Vagina (tissue), 2 donors: ENCODE measurements at regions not wholly inside any gene's neighbourhood (a gene's known extent, or its start where the extent isn't known, plus 50 kb on each side); places are given as distances from the start of the nearest gene placed in this dataset.

Source experiments
- DNase-seq, 2 donors: peaks; one replicate each; pipeline ENCODE4 v3.0.0-alpha.2; 2017; ENCODE audit errors: extremely low spot score in 2 of 2
- H3K27ac ChIP-seq: fragments of 200-600 bp; sonication (generic); one replicate; pipeline ENCODE4 v1.5.1; 2019
- H3K27me3 ChIP-seq: fragments of 200-600 bp; sonication (generic); one replicate; pipeline ENCODE4 v1.5.1; 2019
- H3K36me3 ChIP-seq, 2 donors: fragments of 200-600 bp; sonication (generic); one replicate each; pipeline ENCODE4 v1.5.1; 2017 to 2019
- H3K4me1 ChIP-seq: fragments of 200-600 bp; sonication (generic); one replicate; pipeline ENCODE4 v1.5.1; 2019
- H3K4me3 ChIP-seq, 2 donors: fragments of 200-600 bp; sonication (generic); 1 replicate in 1 of 2; 2 replicates in 1 of 2; pipeline ENCODE4 v1.5.1; 2016 to 2019
- H3K9me3 ChIP-seq: fragments of 200-600 bp; sonication (generic); one replicate; pipeline ENCODE4 v1.5.1; 2019
- CTCF ChIP-seq, 3 experiments: fragments of 450-650 bp in 2 of 3; fragments of 200-600 bp in 1 of 3; sonication (generic) in 1 of 3; IDR thresholded peaks; one replicate each; pipeline ENCODE4 v1.5.1; 2017 to 2019; ENCODE audit warnings: antibody characterized with exemption in 3 of 3, mild to moderate bottlenecking in 2 of 3, moderate library complexity in 2 of 3
- POLR2A ChIP-seq, 2 donors: fragments of 450-650 bp; IDR thresholded peaks; one replicate each; pipeline ENCODE4 v1.6.1; 2017; ENCODE audit warnings: antibody characterized with exemption in 2 of 2, mild to moderate bottlenecking in 2 of 2, moderate library complexity in 2 of 2
- POLR2AphosphoS5 ChIP-seq, 2 donors: sonication (generic); formaldehyde crosslinking; IDR thresholded peaks; one replicate each; pipeline ENCODE4 v1.9.0; 2017; ENCODE audit warnings: antibody characterized with exemption in 2 of 2, mild to moderate bottlenecking in 2 of 2, low read depth in 1 of 2; ENCODE audit not compliant: insufficient read depth in 1 of 2
- intact Hi-C: fragments of 100-400 bp; cut with DNase I; formaldehyde crosslinking; loops from one replicate; pipeline ENCODE4 v1.15.1; 2023

- no peaks in the 10 kb centered on the region for H3K9me3 ChIP-seq
- H3K27ac ChIP-seq, result no peak overlapping the region
- TF ChIP-seq POLR2A (IDR thresholded peaks at IDR 0.05), result no peak
- TF ChIP-seq POLR2AphosphoS5 (IDR thresholded peaks at IDR 0.05; ENCODE audit: insufficient read depth in 1 of 2, low read depth in 1 of 2), result no peak
- no peak for TF ChIP-seq CTCF (IDR thresholded peaks at IDR 0.05)
- DNase-seq, result no peak
- no peaks in the 10 kb centered on the region for H3K27me3 ChIP-seq
- H3K4me3 ChIP-seq, result no peak overlapping the region
- intact Hi-C loops, result no loop called here
- H3K36me3 ChIP-seq, result no peaks in the 10 kb centered on the region
- H3K4me1 ChIP-seq, result no peaks in the 10 kb centered on the region
Observed at GRCh38 chr14:101634202-101634849, 73.0 kb downstream of the DIO3 start.

- TF ChIP-seq POLR2AphosphoS5 (IDR thresholded peaks at IDR 0.05; ENCODE audit: insufficient read depth in 1 of 2, low read depth in 1 of 2) (no peak), POLR2A (IDR thresholded peaks at IDR 0.05) (no peak), CTCF (IDR thresholded peaks at IDR 0.05) (no peak)
- Histone ChIP-seq H3K36me3 (no peaks in the 10 kb centered on the region), H3K27me3 (no peaks in the 10 kb centered on the region), H3K4me1 (no peaks in the 10 kb centered on the region), H3K9me3 (no peaks in the 10 kb centered on the region), H3K4me3 (no peak overlapping the region), H3K27ac (no peak overlapping the region)
- intact Hi-C loops, result no loop called here
- no peak for DNase-seq
Observed at GRCh38 chr14:101634850-101635748, 73.8 kb downstream of the DIO3 start.

GRCh38 chr14:101635749-101636560 is 74.7 kb downstream of the DIO3 start:
- no peaks in the 10 kb centered on the region for H3K36me3 ChIP-seq
- no peak overlapping the region for H3K27ac ChIP-seq
- TF ChIP-seq POLR2AphosphoS5 (IDR thresholded peaks at IDR 0.05; ENCODE audit: insufficient read depth in 1 of 2, low read depth in 1 of 2) (no peak), POLR2A (IDR thresholded peaks at IDR 0.05) (no peak), CTCF (IDR thresholded peaks at IDR 0.05) (no peak)
- H3K4me1 ChIP-seq, result no peaks in the 10 kb centered on the region
- DNase-seq, result no peak
- H3K4me3 ChIP-seq, result no peak overlapping the region
- no peaks in the 10 kb centered on the region for H3K9me3 ChIP-seq
- no peaks in the 10 kb centered on the region for H3K27me3 ChIP-seq
- intact Hi-C loops, result no loop called here

GRCh38 chr14:101639241-101639833 is 78.0 kb downstream of the DIO3 start:
- no peaks in the 10 kb centered on the region for H3K9me3 ChIP-seq
- TF ChIP-seq CTCF (IDR thresholded peaks at IDR 0.05) (no peak), POLR2A (IDR thresholded peaks at IDR 0.05) (no peak), POLR2AphosphoS5 (IDR thresholded peaks at IDR 0.05; ENCODE audit: insufficient read depth in 1 of 2, low read depth in 1 of 2) (no peak)
- intact Hi-C loops, result no loop called here
- no peaks in the 10 kb centered on the region for H3K4me1 ChIP-seq
- H3K36me3 ChIP-seq, result no peaks in the 10 kb centered on the region
- H3K27me3 ChIP-seq, result no peaks in the 10 kb centered on the region
- DNase-seq, result no peak
- H3K27ac ChIP-seq, result no peak overlapping the region
- H3K4me3 ChIP-seq, result no peak overlapping the region
